Small intestine (tissue), 7 donors: ENCODE measurements at regions not wholly inside any gene's neighbourhood (a gene's known extent, or its start where the extent isn't known, plus 50 kb on each side); places are given as distances from the start of the nearest gene placed in this dataset.

Source experiments
- DNase-seq, 2 donors: peaks; one replicate each; pipeline versions ENCODE4 v3.0.0 to v3.0.0-alpha.2; 2013
- FAIRE-seq: peaks from 2 replicates; lab custom pipeline; 2012; peaks lifted over from hg19 to GRCh38; lab: Jason Lieb, UNC
- H3K27ac ChIP-seq, 3 donors: one replicate each; pipeline ENCODE4 v1.5.1; 2013; ENCODE audit warnings: low read length in 2 of 3, mild to moderate bottlenecking in 2 of 3, control low read depth in 1 of 3, inconsistent platforms in 1 of 3, low read depth in 1 of 3, moderate library complexity in 1 of 3
- H3K27me3 ChIP-seq, 3 donors: one replicate each; pipeline ENCODE4 v1.6.1; 2013; ENCODE audit warnings: low read length in 3 of 3, inconsistent platforms in 1 of 3; ENCODE audit not compliant: control insufficient read depth in 3 of 3, insufficient read depth in 3 of 3
- H3K36me3 ChIP-seq, 3 donors: one replicate each; pipeline ENCODE4 v1.6.1; 2013; ENCODE audit warnings: low read length in 3 of 3, inconsistent platforms in 1 of 3, low read depth in 1 of 3, mild to moderate bottlenecking in 1 of 3, moderate library complexity in 1 of 3; ENCODE audit not compliant: control insufficient read depth in 3 of 3, insufficient read depth in 2 of 3
- H3K4me1 ChIP-seq, 3 donors: one replicate each; pipeline ENCODE4 v1.6.1; 2013; ENCODE audit warnings: low read length in 2 of 3, inconsistent platforms in 1 of 3, low read depth in 1 of 3, mild to moderate bottlenecking in 1 of 3, moderate library complexity in 1 of 3; ENCODE audit not compliant: control insufficient read depth in 3 of 3, insufficient read depth in 2 of 3
- H3K4me3 ChIP-seq, 3 donors: one replicate each; pipeline ENCODE4 v1.5.1; 2013; ENCODE audit warnings: low read length in 3 of 3, control low read depth in 1 of 3, inconsistent platforms in 1 of 3, low read depth in 1 of 3, mild to moderate bottlenecking in 1 of 3, moderate library complexity in 1 of 3
- H3K9me3 ChIP-seq, 2 donors: one replicate each; pipeline ENCODE4 v1.6.1; 2013; ENCODE audit warnings: low read depth in 1 of 2, low read length in 1 of 2; ENCODE audit not compliant: control insufficient read depth in 2 of 2, insufficient read depth in 1 of 2
- WGBS, 3 donors: extraction: QIAGEN DNeasy Blood & Tissue Kit; methylation state at CpG; one replicate each; pipeline ENCODE4 v1.1.7; 2013; 5-methylcytosine and 5-hydroxymethylcytosine counted together
- donor health status: healthy with polysubstance abuse.
- donor health status: control.
- donor health status: control.
- donor health status: Bipolar disorder and iron deficiency.
- donor health status: healthy.

DNA sequence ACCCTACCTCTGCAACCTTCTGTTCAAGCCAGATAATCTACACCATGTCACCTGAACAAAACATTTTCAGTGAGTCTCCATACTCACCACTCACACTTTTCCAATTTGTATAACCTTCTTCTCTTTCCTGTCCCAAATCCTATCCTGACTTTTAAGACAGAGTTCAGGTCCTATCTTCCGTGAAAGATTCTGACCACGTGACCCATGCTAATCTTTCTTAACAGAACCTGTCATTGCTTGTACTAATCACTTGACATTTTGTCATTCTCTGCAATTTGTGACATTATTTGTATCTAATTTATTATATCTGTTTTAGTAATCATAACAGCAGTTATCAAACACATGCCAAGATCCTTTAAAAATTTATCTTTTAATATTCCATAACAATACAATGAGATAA lies 132.5 kb upstream of the PRLR start:
- DNase-seq = no peak
- no peaks in the 10 kb centered on the region for H3K9me3 ChIP-seq
- no peaks in the 10 kb centered on the region for H3K27me3 ChIP-seq
- no peak for FAIRE-seq
- H3K27ac ChIP-seq = no peak overlapping the region
- WGBS, 3 donors = 84 to 87% (median 85%) methylated on average over 2 of the region's 2 CpGs
- H3K4me1 ChIP-seq = no peaks in the 10 kb centered on the region
- no peak overlapping the region for H3K4me3 ChIP-seq
- no peaks in the 10 kb centered on the region for H3K36me3 ChIP-seq

DNA sequence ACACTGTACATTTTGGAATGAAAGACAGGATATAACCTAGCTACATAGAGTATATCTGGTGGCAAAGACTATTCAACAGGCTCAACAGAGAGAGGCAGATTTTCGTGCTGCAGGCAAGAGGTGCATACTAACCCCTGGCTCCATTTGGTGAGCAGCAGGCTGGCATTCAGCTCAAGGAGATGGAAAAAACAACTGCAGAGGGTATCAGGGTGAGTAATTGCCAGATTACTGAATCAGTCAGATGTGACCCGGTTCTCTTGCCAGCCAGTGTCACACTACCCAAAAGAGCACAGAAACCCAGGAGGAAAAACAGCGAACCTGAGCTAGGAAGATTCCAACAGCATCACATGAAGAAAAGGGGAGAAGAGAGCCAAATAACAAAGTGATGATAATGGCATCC lies 130.4 kb upstream of the PRLR start:
- no peak for DNase-seq
- no peak for FAIRE-seq
- 67 to 73% (median 70%) methylated on average over 3 of the region's 3 CpGs for WGBS, 3 donors

DNA sequence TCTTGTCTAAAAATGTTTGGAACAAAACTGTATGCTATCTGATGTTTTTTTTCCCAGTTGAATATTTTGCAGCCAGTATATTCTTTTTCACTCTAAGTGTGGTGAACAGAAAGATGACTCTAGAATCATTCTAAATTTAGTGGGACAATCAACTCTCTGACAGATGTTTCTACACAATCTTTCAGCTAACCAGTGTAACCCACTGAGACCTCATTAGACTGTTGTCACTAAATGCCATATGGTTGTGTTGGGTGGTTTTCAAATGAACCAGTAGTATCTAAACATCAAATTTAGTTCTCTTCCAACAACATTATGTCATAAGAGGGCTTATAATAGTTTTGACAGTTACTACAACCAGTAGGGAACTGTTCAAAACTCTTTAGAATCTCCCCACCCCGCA lies 129.6 kb upstream of the PRLR start:
- FAIRE-seq (no peak), DNase-seq (no peak)
- H3K4me3 ChIP-seq = no peak overlapping the region
- H3K4me1 ChIP-seq = no peaks in the 10 kb centered on the region
- WGBS, 3 donors = 63 to 97% (median 85%) methylated on average over 1 of the region's 1 CpG
- no peaks in the 10 kb centered on the region for H3K36me3 ChIP-seq
- no peaks in the 10 kb centered on the region for H3K9me3 ChIP-seq
- H3K27me3 ChIP-seq = no peaks in the 10 kb centered on the region
- no peak overlapping the region for H3K27ac ChIP-seq

More for the DNA sequence above, 130.4 kb upstream of the PRLR start:
- Histone ChIP-seq H3K27ac (no peak overlapping the region), H3K4me1 (no peaks in the 10 kb centered on the region), H3K27me3 (no peaks in the 10 kb centered on the region), H3K4me3 (no peak overlapping the region), H3K36me3 (no peaks in the 10 kb centered on the region), H3K9me3 (no peaks in the 10 kb centered on the region)

DNA sequence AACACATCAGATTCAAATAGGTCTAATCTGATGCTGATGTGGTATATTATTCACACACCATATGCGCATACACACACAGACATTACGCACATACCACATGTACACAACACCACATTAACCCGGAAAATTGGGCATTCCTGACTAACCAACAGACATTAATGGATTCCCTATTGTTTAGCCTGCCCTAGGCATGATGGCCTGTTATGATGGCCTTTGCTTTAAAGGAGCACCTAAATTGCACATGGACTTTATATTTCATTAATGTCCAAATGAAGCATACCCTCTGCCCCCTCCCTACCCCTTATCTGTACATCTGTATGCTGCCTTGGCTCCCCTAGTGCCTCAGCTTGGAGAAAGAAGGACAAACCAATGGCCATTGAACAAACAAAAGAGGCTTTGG lies 127.7 kb upstream of the PRLR start:
- no peak overlapping the region for H3K27ac ChIP-seq
- DNase-seq = no peak
- no peak for FAIRE-seq
- peaks cover 0 to 4% of the 10 kb centered on the region in 2 donors for H3K9me3 ChIP-seq
- no peak overlapping the region for H3K4me3 ChIP-seq
- WGBS, 3 donors = 92 to 93% (median 93%) methylated on average over 3 of the region's 3 CpGs
- H3K4me1 ChIP-seq = no peaks in the 10 kb centered on the region
- no peaks in the 10 kb centered on the region for H3K27me3 ChIP-seq
- H3K36me3 ChIP-seq = no peaks in the 10 kb centered on the region

DNA sequence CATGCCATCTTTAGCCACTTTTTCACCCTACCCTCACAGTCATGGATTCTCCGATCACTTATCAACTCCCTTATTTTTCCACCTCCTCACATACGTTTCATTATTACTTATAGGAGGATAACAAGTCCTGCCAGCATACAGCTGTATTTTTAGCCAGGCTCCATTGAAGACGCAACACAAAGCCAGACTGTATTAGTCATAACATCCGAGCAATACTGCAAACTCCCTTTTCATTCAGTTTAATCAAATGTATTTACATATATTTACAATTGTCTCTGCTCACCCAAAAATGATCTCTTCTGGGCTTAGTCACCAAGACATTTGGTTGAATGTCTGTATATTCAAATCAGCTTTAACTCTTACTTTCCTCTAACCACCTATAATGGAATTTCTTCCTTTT lies 126.4 kb upstream of the PRLR start:
- Histone ChIP-seq H3K4me1 (no peaks in the 10 kb centered on the region), H3K9me3 (peaks cover 0 to 4% of the 10 kb centered on the region in 2 donors), H3K27me3 (no peaks in the 10 kb centered on the region), H3K27ac (no peak overlapping the region), H3K36me3 (no peaks in the 10 kb centered on the region), H3K4me3 (no peak overlapping the region)
- 79 to 90% (median 88%) methylated on average over 4 of the region's 4 CpGs for WGBS, 3 donors
- FAIRE-seq (no peak), DNase-seq (no peak)

DNA sequence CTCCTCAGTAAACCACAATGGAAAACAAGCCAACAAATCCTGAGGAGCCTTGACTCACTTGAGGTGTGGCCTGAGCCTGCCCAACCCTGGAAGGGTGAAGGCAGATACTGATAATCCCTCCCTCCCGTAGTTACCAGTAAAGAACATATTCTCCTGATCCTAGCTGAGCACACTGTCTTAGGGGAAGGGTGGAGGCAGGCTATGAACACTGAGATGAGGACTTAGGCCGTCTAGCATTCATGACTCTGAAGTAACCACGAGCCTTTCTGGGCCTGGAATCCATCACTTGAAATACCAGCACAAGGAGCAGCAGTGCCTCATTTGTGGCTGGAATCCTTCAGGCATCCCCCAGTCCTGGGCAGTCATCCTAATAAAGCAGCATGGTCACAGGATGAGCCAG lies 124.5 kb upstream of the PRLR start:
- WGBS, 3 donors = 36 to 55% (median 45%) methylated on average over 3 of the region's 3 CpGs
- H3K4me1 ChIP-seq = no peaks in the 10 kb centered on the region
- peaks cover 0 to 4% of the 10 kb centered on the region in 2 donors for H3K9me3 ChIP-seq
- DNase-seq (no peak), FAIRE-seq (no peak)
- H3K27me3 ChIP-seq = no peaks in the 10 kb centered on the region
- no peaks in the 10 kb centered on the region for H3K36me3 ChIP-seq
- no peak overlapping the region for H3K4me3 ChIP-seq
- no peak overlapping the region for H3K27ac ChIP-seq

DNA sequence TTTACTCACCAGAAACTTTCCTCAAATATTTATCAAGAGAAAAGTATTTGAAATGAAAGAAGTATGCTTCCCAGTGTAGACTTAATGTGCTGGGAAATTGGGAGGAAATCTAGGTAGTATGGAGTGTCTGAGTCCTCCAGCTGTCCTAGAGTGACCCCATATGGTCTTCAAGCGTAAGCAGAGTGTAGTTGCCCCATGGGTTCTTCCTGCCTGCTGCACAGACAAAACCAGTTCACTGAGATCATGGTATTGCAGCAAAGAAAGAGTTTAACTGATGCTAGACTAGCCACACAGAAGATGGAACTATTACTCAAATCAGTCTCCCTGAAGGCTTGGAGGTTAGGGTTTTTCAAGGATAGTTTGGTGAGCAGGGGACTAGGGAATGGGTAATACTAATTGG lies 114.9 kb upstream of the PRLR start:
- Histone ChIP-seq H3K9me3 (peaks cover 0 to 4% of the 10 kb centered on the region in 2 donors), H3K36me3 (no peaks in the 10 kb centered on the region), H3K4me1 (no peaks in the 10 kb centered on the region), H3K4me3 (no peak overlapping the region), H3K27ac (no peak overlapping the region), H3K27me3 (no peaks in the 10 kb centered on the region)
- peak in 1 of 2 donors; percentile 16 for DNase-seq
- 76 to 79% (median 79%) methylated on average over 1 of the region's 1 CpG for WGBS, 3 donors
- FAIRE-seq = no peak

DNA sequence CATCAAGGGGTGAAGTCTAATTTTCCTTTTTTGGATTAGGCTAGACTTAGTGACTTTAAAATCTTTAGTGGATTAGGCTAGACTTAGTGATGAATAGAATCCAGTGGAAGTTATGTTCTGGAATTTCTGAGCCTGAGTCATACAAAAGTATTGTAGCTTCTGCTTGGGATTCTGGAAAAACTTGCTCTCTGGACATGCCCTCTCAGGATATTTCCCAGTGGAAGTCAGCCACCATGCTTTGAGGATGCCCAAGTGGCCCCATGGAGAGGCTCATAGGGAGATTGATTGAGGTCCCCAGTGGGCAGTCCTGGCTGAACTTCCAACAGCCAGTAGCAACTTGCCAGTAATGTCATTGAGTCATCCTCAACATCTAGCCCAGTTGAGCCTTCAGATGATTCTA lies 112.4 kb upstream of the PRLR start:
- Histone ChIP-seq H3K9me3 (peaks cover 0 to 11% of the 10 kb centered on the region in 2 donors), H3K36me3 (no peaks in the 10 kb centered on the region), H3K27me3 (no peaks in the 10 kb centered on the region), H3K4me3 (no peak overlapping the region), H3K4me1 (peaks cover 0 to 7% (median 0%) of the 10 kb centered on the region in 3 donors), H3K27ac (no peak overlapping the region)
- DNase-seq (no peak), FAIRE-seq (no peak)

DNA sequence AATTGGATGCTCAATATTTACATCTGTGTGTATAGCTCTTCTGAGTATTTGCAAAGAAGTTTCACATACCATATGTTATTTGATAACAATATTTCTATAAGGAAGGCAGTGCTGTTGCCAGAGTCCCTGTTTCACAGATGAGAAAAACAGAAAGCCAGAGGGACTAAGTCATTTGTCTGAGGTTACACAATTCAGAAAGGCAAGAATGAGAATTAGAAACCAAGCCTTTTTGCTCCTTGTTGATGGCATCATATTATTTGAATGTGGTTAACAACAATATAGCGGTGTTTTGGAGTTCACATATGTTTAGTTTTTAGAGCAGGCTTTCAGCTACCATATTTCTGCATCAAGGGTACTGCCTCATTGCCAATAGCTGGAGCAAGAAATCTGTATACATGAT lies 110.9 kb upstream of the PRLR start:
- 76 to 90% (median 85%) methylated on average over 1 of the region's 1 CpG for WGBS, 3 donors
- no peak for FAIRE-seq

More for the DNA sequence above, 110.9 kb upstream of the PRLR start:
- Histone ChIP-seq H3K27ac (no peak overlapping the region), H3K4me1 (peaks cover 0 to 12% (median 0%) of the 10 kb centered on the region in 3 donors), H3K9me3 (peaks cover 0 to 11% of the 10 kb centered on the region in 2 donors), H3K27me3 (no peaks in the 10 kb centered on the region), H3K36me3 (no peaks in the 10 kb centered on the region), H3K4me3 (no peak overlapping the region)
- no peak for DNase-seq
